Right lobe of liver (tissue), 6 donors: ENCODE measurements at regions not wholly inside any gene's neighbourhood (a gene's known extent, or its start where the extent isn't known, plus 50 kb on each side); places are given as distances from the start of the nearest gene placed in this dataset.

Experiments
- ATAC-seq, 4 donors: fragments of 200-7000 bp; cut with Tn5 transposase; one replicate each; pipeline ENCODE4 v1.9.1; 2020; ENCODE audit warnings: mild to moderate bottlenecking in 4 of 4, moderate library complexity in 4 of 4
- DNase-seq, 3 donors: peaks; one replicate each; pipeline ENCODE4 v3.0.0-alpha.2; 2020
- H3K27ac ChIP-seq, 3 donors: fragments of 200-600 bp; one replicate each; pipeline ENCODE4 v1.8.0; 2022
- H3K27me3 ChIP-seq, 2 donors: fragments of 200-600 bp; one replicate each; pipeline ENCODE4 v1.8.0; 2022
- H3K36me3 ChIP-seq, 4 donors: fragments of 200-600 bp; sonication (generic) in 1 of 4; one replicate each; pipeline versions ENCODE4 v1.5.1 to v1.8.0; 2017 to 2022; ENCODE audit warnings: control low read depth in 1 of 4
- H3K4me1 ChIP-seq, 4 donors: fragments of 200-600 bp; sonication (generic) in 1 of 4; one replicate each; pipeline versions ENCODE4 v1.5.1 to v1.8.0; 2017 to 2022; ENCODE audit warnings: control low read depth in 1 of 4
- H3K4me3 ChIP-seq, 3 donors: fragments of 200-600 bp; one replicate each; pipeline ENCODE4 v1.8.0; 2022
- H3K9me3 ChIP-seq, 4 donors: fragments of 200-600 bp; sonication (generic) in 1 of 4; one replicate each; pipeline versions ENCODE4 v1.5.1 to v1.8.0; 2017 to 2022; ENCODE audit warnings: control low read depth in 1 of 4
- POLR2A ChIP-seq: fragments of 450-650 bp; IDR thresholded peaks from one replicate; pipeline ENCODE4 v1.6.1; 2017; ENCODE audit warnings: antibody characterized with exemption, mild to moderate bottlenecking
- WGBS: methylation state at CpG from one replicate; pipeline ENCODE4 v1.1.6; 2018; ENCODE audit warnings: low coverage, low lambda C conversion rate; ENCODE audit not compliant: insufficient coverage; ENCODE audit errors: missing lambda C conversion rate; 5-methylcytosine and 5-hydroxymethylcytosine counted together
- intact Hi-C, 2 donors: fragments of 100-400 bp; cut with DNase I; formaldehyde crosslinking; loops; one replicate each; pipeline versions ENCODE4 v1.11.2 to v1.14.1; 2022
- TF ChIP-seq, protein P1 (sequence below), 4 donors: fragments of 200-600 bp in 3 of 4; fragments of 450-650 bp in 1 of 4; IDR thresholded peaks; one replicate each; pipeline versions ENCODE4 v1.5.1 to v1.8.0; 2016 to 2022; ENCODE audit warnings: antibody characterized with exemption in 4 of 4, mild to moderate bottlenecking in 2 of 4
- donor health status: DM: no; HTN: yes; CAD: no.
- donor health status: DM: no; HTN: no; CAD: no.
- donor health status: DM: no; HTN: no; CAD: no.
- donor health status: DM: no; HTN: yes; CAD: no.
- donor health status: DM: no; HTN: yes; CAD: no.

DNA sequence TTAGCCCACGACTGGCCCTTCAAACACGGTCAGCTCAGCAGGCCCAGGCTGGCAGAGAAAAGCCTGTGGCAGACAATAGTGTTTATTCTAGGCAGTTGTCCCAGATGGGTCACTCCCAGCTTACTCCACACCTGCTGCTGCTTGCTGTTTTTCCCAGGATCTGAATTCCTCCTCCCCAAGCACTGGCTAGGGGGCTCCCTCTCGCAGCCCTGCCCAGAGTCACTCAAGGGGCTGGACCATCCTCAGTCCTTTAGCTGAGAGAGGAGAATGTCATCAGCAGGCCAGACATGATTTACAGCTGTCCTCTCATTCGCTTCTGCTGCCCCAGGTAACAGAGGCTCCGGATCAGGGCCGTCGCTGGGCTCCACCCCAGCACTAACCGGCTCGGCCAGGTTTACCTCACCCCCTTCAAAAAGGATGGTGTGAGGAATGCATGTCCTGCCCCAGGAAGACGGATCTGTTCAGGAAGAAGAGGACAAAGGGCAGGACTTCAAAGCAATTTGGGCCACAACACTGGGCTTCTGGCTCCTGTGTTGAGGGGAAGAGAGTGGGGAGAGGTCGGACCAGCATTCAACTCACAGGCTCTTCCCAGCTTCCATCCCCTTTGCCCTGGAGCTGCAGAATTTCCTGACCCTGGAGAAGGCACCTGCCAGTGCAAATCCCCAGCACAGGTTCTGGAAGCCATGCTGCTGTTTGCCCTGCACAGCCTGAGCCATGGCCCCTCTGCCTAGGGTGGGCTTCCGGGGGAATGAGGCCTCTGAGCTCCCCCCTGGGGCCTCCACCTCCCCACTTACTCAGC is 59.7 kb upstream of the BARX2 start:
- Histone ChIP-seq H3K4me3 (no peak overlapping the region), H3K4me1 (peaks cover 0 to 22% (median 3%) of the 10 kb centered on the region in 4 donors), H3K9me3 (no peaks in the 10 kb centered on the region), H3K36me3 (no peaks in the 10 kb centered on the region), H3K27ac (no peak overlapping the region), H3K27me3 (no peaks in the 10 kb centered on the region)
- TF ChIP-seq POLR2A, result no peak
- TF ChIP-seq, protein P1, sequence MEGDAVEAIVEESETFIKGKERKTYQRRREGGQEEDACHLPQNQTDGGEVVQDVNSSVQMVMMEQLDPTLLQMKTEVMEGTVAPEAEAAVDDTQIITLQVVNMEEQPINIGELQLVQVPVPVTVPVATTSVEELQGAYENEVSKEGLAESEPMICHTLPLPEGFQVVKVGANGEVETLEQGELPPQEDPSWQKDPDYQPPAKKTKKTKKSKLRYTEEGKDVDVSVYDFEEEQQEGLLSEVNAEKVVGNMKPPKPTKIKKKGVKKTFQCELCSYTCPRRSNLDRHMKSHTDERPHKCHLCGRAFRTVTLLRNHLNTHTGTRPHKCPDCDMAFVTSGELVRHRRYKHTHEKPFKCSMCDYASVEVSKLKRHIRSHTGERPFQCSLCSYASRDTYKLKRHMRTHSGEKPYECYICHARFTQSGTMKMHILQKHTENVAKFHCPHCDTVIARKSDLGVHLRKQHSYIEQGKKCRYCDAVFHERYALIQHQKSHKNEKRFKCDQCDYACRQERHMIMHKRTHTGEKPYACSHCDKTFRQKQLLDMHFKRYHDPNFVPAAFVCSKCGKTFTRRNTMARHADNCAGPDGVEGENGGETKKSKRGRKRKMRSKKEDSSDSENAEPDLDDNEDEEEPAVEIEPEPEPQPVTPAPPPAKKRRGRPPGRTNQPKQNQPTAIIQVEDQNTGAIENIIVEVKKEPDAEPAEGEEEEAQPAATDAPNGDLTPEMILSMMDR (IDR thresholded peaks at IDR 0.05), result no peak
- intact Hi-C loops, result no loop called here
- WGBS, result 59% methylated on average over 7 of the region's 12 CpGs
- no peak for DNase-seq
- peak; percentile 70 to 91 (median 80) for ATAC-seq

DNA sequence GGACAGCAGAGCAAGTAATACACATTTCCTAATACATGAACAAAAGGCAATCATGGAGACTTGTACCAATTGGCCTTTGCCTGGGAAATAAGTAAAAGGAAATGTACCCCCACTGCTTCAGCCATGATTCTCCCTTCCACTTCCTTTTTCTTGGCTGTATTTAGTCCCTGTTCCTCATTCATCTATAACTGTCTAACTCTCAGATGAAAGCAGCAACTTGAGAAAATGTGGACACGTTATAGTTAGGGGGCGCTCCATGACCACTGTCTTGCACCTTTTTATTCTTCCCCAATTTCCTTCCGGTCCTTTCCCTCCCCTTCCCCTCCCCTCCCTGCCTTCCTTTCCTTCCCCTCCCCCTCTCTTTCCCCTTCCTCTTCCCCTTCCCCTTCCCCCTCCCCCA is 61.3 kb upstream of the BARX2 start:
- no peak for DNase-seq
- no peak overlapping the region for H3K27ac ChIP-seq
- TF ChIP-seq POLR2A, result no peak
- TF ChIP-seq, protein P1 (IDR thresholded peaks at IDR 0.05), result no peak
- no peaks in the 10 kb centered on the region for H3K9me3 ChIP-seq
- ATAC-seq, result peak in 1 of 4 donors; percentile 7
- H3K27me3 ChIP-seq, result no peaks in the 10 kb centered on the region
- no peak overlapping the region for H3K4me3 ChIP-seq
- intact Hi-C loops, result no loop called here
- H3K36me3 ChIP-seq, result no peaks in the 10 kb centered on the region
- 70% methylated on average over 3 of the region's 3 CpGs for WGBS
- H3K4me1 ChIP-seq, result peaks cover 0 to 18% (median 0%) of the 10 kb centered on the region in 4 donors

DNA sequence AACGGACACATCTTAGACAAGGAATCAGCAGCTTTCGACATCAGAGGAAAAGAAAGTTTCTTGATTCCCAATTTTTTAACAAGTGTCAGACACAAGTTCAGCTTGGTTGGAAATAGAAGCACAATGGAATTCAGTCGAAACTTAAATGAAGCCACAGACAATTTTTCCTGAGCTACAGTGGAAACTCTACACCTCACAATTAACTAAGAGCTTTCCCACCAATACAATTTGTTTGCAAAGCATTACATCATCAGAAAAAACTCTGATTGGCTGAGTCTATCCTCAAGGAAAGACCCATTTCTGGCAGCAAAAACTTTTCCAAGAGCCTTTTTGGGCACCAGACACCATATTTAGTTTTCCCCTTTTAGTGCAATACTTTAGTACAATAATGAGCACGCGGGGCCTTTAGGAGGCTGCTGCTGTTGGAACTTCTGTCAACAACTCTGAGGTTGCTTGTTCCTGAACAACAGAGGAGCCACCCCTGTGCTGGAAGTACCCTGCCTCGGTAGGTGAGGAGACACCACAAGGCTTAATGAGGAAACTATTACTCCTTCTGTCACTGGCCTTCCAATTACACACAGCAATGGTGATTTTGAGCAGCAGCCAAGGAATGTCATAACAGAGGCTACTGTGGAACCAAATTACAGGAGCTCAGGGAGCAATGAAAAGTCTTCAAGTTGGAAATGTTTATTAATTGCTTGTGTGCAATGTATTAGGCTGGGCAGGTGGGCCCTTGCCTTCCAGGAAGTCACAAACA is 61.9 kb upstream of the BARX2 start:
- H3K9me3 ChIP-seq, result no peaks in the 10 kb centered on the region
- no peaks in the 10 kb centered on the region for H3K27me3 ChIP-seq
- WGBS, result 48% methylated on average over 6 of the region's 6 CpGs
- H3K4me1 ChIP-seq, result peaks cover 0 to 21% (median 1%) of the 10 kb centered on the region in 4 donors
- no peak overlapping the region for H3K27ac ChIP-seq
- intact Hi-C loops, result no loop called here
- no peak overlapping the region for H3K4me3 ChIP-seq
- ATAC-seq (peak in 3 of 4 donors; percentile 31 to 63 (median 57)), DNase-seq (no peak)
- TF ChIP-seq, protein P1 (IDR thresholded peaks at IDR 0.05), result no peak
- TF ChIP-seq POLR2A, result no peak
- H3K36me3 ChIP-seq, result no peaks in the 10 kb centered on the region

DNA sequence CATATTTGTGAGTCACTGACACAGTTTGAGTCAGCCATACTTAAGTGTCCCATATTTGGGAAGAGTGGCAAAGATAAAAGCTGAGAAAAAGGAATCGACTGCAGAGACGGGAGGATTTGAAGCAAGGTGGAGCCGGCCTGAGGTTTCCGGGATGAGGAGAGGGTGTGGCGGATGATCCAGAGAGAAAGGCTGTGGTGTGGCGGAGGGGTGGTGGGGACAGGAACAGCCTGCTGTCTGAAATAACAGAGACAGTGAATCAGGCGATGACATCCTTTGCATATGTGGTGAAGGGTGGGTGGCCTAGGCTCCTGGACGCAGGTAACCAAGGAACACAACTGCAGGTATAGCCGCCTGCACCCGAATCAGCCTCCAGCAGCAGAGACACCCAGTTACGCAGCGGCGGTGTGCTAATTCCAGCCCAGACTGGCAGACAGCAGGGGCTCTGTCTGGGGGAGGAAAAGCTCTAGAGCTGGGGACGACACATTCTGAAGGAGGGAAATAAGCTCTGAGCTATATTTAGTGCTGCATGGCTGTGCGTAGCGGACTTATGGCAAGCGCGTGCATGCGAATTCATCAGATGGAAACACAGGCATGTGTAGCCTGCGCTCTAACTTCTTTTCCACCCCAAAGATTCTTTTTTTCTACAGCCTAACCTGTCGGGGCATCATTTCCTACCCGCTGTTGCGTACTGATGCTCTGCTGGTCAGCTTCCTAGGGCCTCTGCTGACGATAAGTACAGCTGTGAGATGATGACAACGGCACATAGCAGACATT is 62.7 kb upstream of the BARX2 start:
- H3K27ac ChIP-seq, result no peak overlapping the region
- intact Hi-C loops, result no loop called here
- no peaks in the 10 kb centered on the region for H3K27me3 ChIP-seq
- peaks cover 0 to 26% (median 3%) of the 10 kb centered on the region in 4 donors for H3K4me1 ChIP-seq
- 68% methylated on average over 13 of the region's 25 CpGs for WGBS
- ATAC-seq (no peak), DNase-seq (no peak)
- H3K9me3 ChIP-seq, result no peaks in the 10 kb centered on the region
- H3K36me3 ChIP-seq, result no peaks in the 10 kb centered on the region
- H3K4me3 ChIP-seq, result no peak overlapping the region
- TF ChIP-seq POLR2A, result no peak
- TF ChIP-seq, protein P1 (IDR thresholded peaks at IDR 0.05), result no peak
